ENCODE measurements at regions not wholly inside any gene's neighbourhood (a gene's known extent, or its start where the extent isn't known, plus 50 kb on each side); places are given as distances from the start of the nearest gene placed in this dataset.

GRCh38 chr3:115325539-115325938, 178.5 kb upstream of the ZBTB20 start:
- DNase-seq (ENCODE audit: low spot score) (peak; percentile 61), FAIRE-seq (peak; percentile 85)

GRCh38 chr3:115330430-115330829, 183.3 kb upstream of the ZBTB20 start:
- FAIRE-seq (no peak), DNase-seq (ENCODE audit: low spot score) (peak; percentile 75)

- FAIRE-seq: no peak
- DNase-seq (ENCODE audit: low spot score): no peak
Observed at GRCh38 chr3:115332998-115333397, 185.9 kb upstream of the ZBTB20 start.

- DNase-seq (ENCODE audit: low spot score): no peak
- no peak for FAIRE-seq
Observed at GRCh38 chr3:115336836-115337235, 189.7 kb upstream of the ZBTB20 start.

- DNase-seq (ENCODE audit: low spot score) (no peak), FAIRE-seq (no peak)
Observed at GRCh38 chr3:115340586-115340985, 193.5 kb upstream of the ZBTB20 start.

GRCh38 chr3:115341208-115341607, 194.1 kb upstream of the ZBTB20 start:
- FAIRE-seq: peak; percentile 9
- DNase-seq (ENCODE audit: low spot score): peak; percentile 76

GRCh38 chr3:115347737-115348136, 200.6 kb upstream of the ZBTB20 start:
- FAIRE-seq: no peak
- DNase-seq (ENCODE audit: low spot score): no peak

- DNase-seq (ENCODE audit: low spot score) (no peak), FAIRE-seq (no peak)
Observed at GRCh38 chr3:115348412-115348811, 201.3 kb upstream of the ZBTB20 start.

GRCh38 chr3:115348951-115349745, 202.1 kb upstream of the ZBTB20 start:
- no peak for FAIRE-seq
- DNase-seq (ENCODE audit: low spot score): no peak

- FAIRE-seq (no peak), DNase-seq (ENCODE audit: low spot score) (no peak)
Observed at GRCh38 chr3:115350606-115351005, 203.5 kb upstream of the ZBTB20 start.

GRCh38 chr3:115351193-115351592, 204.1 kb upstream of the ZBTB20 start:
- no peak for DNase-seq (ENCODE audit: low spot score)
- FAIRE-seq: no peak

- no peak for FAIRE-seq
Observed at GRCh38 chr3:115354010-115354409, 206.9 kb upstream of the ZBTB20 start.

GRCh38 chr3:115357456-115357855, 210.4 kb upstream of the ZBTB20 start:
- FAIRE-seq (no peak), DNase-seq (ENCODE audit: low spot score) (no peak)

More at GRCh38 chr3:115354010-115354409, 206.9 kb upstream of the ZBTB20 start:
- DNase-seq (ENCODE audit: low spot score): no peak

GRCh38 chr3:115359536-115359935, 212.4 kb upstream of the ZBTB20 start:
- DNase-seq (ENCODE audit: low spot score): no peak

GRCh38 chr3:115361806-115362205, 214.7 kb upstream of the ZBTB20 start:
- no peak for FAIRE-seq
- DNase-seq (ENCODE audit: low spot score): no peak

More at GRCh38 chr3:115359536-115359935, 212.4 kb upstream of the ZBTB20 start:
- FAIRE-seq: no peak

- DNase-seq (ENCODE audit: low spot score) (no peak), FAIRE-seq (no peak)
Observed at GRCh38 chr3:115363071-115363470, 216.0 kb upstream of the ZBTB20 start.

- DNase-seq (ENCODE audit: low spot score): no peak
- FAIRE-seq: no peak
Observed at GRCh38 chr3:115369021-115369420, 221.9 kb upstream of the ZBTB20 start.

GRCh38 chr3:115375362-115375761, 228.3 kb upstream of the ZBTB20 start:
- FAIRE-seq: no peak
- no peak for DNase-seq (ENCODE audit: low spot score)

GRCh38 chr3:115380883-115381572, 233.9 kb upstream of the ZBTB20 start:
- DNase-seq (ENCODE audit: low spot score) (no peak), FAIRE-seq (no peak)

- DNase-seq (ENCODE audit: low spot score) (no peak), FAIRE-seq (no peak)
Observed at GRCh38 chr3:115381573-115381912, 234.5 kb upstream of the ZBTB20 start.

GRCh38 chr3:115381931-115382330, 234.8 kb upstream of the ZBTB20 start:
- DNase-seq (ENCODE audit: low spot score): no peak
- FAIRE-seq: no peak

- FAIRE-seq (no peak), DNase-seq (ENCODE audit: low spot score) (no peak)
Observed at GRCh38 chr3:115384381-115384780, 237.3 kb upstream of the ZBTB20 start.
